Lower lobe of right lung (tissue), 2 donors: ENCODE measurements at regions not wholly inside any gene's neighbourhood (a gene's known extent, or its start where the extent isn't known, plus 50 kb on each side); places are given as distances from the start of the nearest gene placed in this dataset.

Source experiments
- ATAC-seq, 2 donors: fragments of 200-7000 bp; cut with Tn5 transposase; one replicate each; pipeline ENCODE4 v1.9.1; 2020 to 2022; ENCODE audit warnings: mild to moderate bottlenecking in 2 of 2, moderate library complexity in 2 of 2
- DNase-seq: peaks from one replicate; pipeline ENCODE4 v3.0.0-alpha.2; 2020
- H3K27ac ChIP-seq: fragments of 200-600 bp; one replicate; pipeline ENCODE4 v1.8.0; 2022
- H3K27me3 ChIP-seq: fragments of 200-600 bp; one replicate; pipeline ENCODE4 v1.8.0; 2022; ENCODE audit warnings: low read depth
- H3K36me3 ChIP-seq: fragments of 200-600 bp; one replicate; pipeline ENCODE4 v1.8.0; 2022; ENCODE audit warnings: mild to moderate bottlenecking
- H3K4me1 ChIP-seq: fragments of 200-600 bp; one replicate; pipeline ENCODE4 v1.8.0; 2022
- H3K4me3 ChIP-seq: fragments of 200-600 bp; one replicate; pipeline ENCODE4 v1.8.0; 2022; ENCODE audit warnings: mild to moderate bottlenecking
- H3K9me3 ChIP-seq: fragments of 200-600 bp; one replicate; pipeline ENCODE4 v1.8.0; 2022
- intact Hi-C: fragments of 100-400 bp; cut with DNase I; formaldehyde crosslinking; loops from one replicate; pipeline ENCODE4 v1.11.0; 2022
- TF ChIP-seq, protein P1 (sequence below): fragments of 200-600 bp; IDR thresholded peaks from one replicate; pipeline ENCODE4 v1.8.0; 2022; ENCODE audit warnings: antibody characterized with exemption, mild to moderate bottlenecking
- donor health status: DM: no; HTN: yes; CAD: no; lungs with severe emphysema.

DNA sequence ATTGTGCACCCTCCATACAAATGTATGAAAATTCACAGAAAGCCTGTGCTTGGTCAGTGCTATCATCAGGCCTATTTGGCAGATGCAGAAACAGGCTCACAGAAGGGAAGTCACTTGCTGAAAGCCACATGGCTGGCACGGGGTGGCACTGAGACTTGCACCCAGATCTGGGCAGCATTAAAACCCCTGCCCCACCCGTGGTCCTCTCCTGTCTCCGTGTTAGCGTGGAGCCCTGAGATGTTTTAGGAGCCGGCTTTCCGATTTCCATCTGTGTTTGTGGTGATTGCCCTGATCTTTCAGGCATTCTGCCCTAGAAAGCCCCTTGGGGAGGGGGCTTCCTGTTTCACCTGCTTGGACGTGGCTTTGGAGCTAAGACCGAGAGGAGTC lies 102.2 kb upstream of the IER5L start:
- intact Hi-C loops: no loop called here
- Histone ChIP-seq H3K27me3 (no peaks in the 10 kb centered on the region), H3K4me1 (peaks cover 27% of the 10 kb centered on the region), H3K36me3 (no peaks in the 10 kb centered on the region), H3K27ac (no peak overlapping the region), H3K9me3 (no peaks in the 10 kb centered on the region), H3K4me3 (no peak overlapping the region)
- ATAC-seq: no peak
- TF ChIP-seq, protein P1, sequence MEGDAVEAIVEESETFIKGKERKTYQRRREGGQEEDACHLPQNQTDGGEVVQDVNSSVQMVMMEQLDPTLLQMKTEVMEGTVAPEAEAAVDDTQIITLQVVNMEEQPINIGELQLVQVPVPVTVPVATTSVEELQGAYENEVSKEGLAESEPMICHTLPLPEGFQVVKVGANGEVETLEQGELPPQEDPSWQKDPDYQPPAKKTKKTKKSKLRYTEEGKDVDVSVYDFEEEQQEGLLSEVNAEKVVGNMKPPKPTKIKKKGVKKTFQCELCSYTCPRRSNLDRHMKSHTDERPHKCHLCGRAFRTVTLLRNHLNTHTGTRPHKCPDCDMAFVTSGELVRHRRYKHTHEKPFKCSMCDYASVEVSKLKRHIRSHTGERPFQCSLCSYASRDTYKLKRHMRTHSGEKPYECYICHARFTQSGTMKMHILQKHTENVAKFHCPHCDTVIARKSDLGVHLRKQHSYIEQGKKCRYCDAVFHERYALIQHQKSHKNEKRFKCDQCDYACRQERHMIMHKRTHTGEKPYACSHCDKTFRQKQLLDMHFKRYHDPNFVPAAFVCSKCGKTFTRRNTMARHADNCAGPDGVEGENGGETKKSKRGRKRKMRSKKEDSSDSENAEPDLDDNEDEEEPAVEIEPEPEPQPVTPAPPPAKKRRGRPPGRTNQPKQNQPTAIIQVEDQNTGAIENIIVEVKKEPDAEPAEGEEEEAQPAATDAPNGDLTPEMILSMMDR: no peak
- peak; percentile 10 for DNase-seq

DNA sequence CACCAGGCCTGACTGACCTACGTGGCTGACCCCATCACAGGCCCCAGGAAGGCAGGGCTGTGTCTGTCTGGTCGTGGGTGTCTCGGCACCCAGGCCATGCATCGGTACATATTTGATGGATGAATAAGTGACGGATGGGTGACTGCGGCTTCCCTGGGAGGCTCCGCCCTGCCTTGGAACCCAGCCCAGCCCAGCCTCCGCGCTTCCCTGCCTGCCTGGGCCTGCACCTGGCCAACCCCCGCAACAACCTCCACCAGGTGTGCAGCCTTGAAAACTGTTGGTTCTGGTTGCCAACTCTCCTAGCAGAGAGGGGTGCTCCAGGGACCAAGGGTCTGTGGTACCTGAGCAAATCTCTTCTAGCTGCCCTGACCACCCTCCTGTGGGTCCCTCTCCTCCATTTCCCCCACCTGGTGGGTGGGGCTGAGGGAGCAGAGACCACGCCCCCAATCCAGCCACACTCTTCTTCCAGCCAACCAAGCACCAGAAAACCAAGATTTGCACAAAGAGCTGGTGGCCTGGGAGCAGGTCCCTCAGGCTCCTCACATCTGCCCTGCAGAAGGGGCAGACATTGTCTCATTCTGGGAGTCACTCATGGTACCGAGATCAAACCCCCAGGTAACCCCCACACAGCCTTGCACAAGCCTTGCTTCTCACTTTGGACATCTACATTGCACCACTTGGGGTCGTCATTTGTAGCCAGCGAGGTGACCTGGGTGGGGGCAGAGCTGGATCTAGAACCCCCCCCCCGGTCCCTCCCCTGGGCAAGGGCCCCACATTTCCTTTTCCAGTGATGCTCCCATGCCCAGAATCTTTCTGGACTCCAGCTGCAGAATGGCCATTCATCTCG lies 100.6 kb upstream of the IER5L start:
- no peaks in the 10 kb centered on the region for H3K9me3 ChIP-seq
- no peak for ATAC-seq
- no peaks in the 10 kb centered on the region for H3K27me3 ChIP-seq
- no peak overlapping the region for H3K27ac ChIP-seq
- peaks cover 22% of the 10 kb centered on the region for H3K4me1 ChIP-seq
- no peak overlapping the region for H3K4me3 ChIP-seq
- peak; percentile 46 for DNase-seq
- no peaks in the 10 kb centered on the region for H3K36me3 ChIP-seq
- intact Hi-C loops: no loop called here
- TF ChIP-seq, protein P1: no peak

DNA sequence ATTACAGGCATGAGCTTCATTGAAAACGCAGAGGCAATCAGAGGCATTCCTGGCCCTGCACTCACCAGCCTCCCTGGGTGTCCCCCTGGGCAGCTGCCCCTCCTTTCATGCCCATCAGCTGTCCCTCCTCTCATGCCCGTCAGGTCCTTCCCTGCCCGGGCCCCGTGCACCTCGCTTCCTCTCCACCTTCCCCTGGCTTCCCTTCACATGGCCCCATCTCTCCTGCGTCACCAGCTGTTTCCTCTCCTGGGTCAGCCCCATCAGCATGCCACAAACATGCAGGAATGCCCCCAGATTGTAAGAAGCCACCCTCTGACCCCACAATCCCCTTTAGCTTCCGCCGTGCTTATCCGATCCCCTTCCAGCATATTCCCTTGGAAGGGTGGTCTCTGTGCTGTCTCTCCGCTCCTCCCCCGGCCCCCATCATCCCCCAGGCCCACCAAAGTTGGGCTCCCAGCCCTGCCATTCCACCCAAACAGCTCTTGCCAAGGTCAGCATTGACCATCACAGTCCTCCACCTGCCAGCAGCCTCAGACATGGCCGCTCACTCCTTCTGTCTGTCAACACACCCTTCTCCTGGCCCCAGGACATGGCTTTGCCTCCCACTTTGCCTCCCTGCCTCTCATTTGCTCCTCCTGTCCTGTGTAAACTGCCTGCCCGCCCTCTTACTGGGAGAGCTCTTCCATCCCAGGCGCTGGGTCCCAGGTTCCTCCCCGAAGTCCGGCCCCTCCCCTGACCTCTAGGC lies 98.6 kb upstream of the IER5L start:
- Histone ChIP-seq H3K9me3 (no peaks in the 10 kb centered on the region), H3K27ac (no peak overlapping the region), H3K4me1 (peaks cover 2% of the 10 kb centered on the region), H3K4me3 (no peak overlapping the region), H3K27me3 (no peaks in the 10 kb centered on the region), H3K36me3 (no peaks in the 10 kb centered on the region)
- intact Hi-C loops: no loop called here
- TF ChIP-seq, protein P1: no peak
- peak in 1 of 2 donors; percentile 7 for ATAC-seq
- peak; percentile 34 for DNase-seq

DNA sequence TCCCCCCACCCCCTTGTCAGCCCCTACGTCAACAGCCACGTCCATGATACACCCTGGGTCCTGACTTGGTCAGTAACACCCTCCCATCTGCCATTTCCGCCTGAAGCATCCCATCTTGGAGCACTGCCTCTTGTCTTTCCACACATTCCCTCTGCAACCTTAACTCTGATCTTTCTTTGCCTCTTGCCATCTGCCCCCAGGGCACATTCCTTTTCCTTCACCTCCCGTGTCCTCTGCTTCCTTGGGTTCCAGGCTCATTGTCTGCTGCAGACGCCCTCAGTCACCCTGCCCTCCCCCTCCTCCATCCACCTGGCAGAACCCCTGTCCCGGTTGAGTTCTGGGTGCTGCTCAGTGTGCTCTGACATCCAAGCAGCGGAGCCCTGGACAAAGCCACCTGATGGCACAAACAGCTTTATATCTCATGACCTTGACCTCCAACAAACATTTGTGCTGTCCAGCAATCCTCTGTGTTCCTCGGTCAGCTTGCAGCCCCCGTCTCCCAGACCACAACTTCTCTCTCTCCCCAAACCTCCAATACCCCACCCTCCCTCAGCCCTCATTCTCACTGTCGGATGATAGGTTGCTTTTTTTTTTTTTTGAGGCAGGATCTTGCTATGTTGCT lies 97.7 kb upstream of the IER5L start:
- TF ChIP-seq, protein P1: no peak
- intact Hi-C loops: no loop called here
- Histone ChIP-seq H3K4me3 (no peak overlapping the region), H3K27ac (no peak overlapping the region), H3K9me3 (no peaks in the 10 kb centered on the region), H3K27me3 (no peaks in the 10 kb centered on the region), H3K36me3 (no peaks in the 10 kb centered on the region), H3K4me1 (peaks cover 6% of the 10 kb centered on the region)
- ATAC-seq: no peak
- DNase-seq: peak; percentile 13

DNA sequence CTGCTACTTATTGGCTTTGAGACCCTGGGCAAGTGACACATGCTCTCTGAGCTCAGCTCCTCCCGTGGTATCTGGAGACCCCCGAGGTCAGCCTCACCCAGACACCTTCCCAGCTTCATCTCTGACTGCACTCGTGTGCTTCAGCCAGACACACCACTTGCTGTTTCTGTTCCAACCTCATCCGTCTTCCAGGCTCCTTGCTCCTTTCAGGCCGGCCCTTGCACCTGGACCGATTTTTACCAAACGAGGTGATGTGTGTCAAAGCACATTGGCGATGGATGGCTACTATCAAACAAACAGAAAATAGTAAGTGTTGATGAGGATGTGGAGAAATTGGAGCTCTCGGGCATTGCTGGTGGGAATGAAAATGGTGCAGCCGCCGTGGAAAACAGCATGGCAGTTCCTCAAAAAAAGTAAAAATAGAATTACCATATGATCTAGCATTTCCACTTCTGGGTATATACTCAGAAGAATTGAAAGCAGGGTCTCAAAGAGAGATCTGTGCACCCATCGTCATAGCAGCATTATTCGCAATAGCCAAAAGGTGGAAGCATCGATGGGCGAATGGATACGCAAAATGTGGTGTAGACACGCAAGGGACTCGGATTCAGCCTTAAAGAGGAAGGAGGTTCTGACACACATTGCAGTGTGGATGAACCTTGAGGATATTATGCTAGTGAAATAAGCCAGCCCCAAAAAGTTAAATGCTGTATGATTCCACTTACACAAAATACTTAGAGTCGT lies 96.1 kb upstream of the IER5L start:
- DNase-seq (peak; percentile 13), ATAC-seq (no peak)
- intact Hi-C loops: no loop called here
- no peaks in the 10 kb centered on the region for H3K9me3 ChIP-seq
- TF ChIP-seq, protein P1: no peak
- no peaks in the 10 kb centered on the region for H3K36me3 ChIP-seq
- H3K27ac ChIP-seq: no peak overlapping the region
- H3K4me1 ChIP-seq: peaks cover 6% of the 10 kb centered on the region
- H3K4me3 ChIP-seq: no peak overlapping the region
- no peaks in the 10 kb centered on the region for H3K27me3 ChIP-seq
